T-helper 2 cell treated with Interferon-gamma antibody and Interleukin-4, amounts not matched to agents 100 ng/mL and 5 ng/mL, for 36 hours (primary cell): ENCODE measurements at regions not wholly inside any gene's neighbourhood (a gene's known extent, or its start where the extent isn't known, plus 50 kb on each side); places are given as distances from the start of the nearest gene placed in this dataset.

Source experiments
- intact Hi-C: fragments of 100-400 bp; cut with micrococcal nuclease; formaldehyde crosslinking; loops from one replicate; pipeline ENCODE4 v1.15.1; 2023

DNA sequence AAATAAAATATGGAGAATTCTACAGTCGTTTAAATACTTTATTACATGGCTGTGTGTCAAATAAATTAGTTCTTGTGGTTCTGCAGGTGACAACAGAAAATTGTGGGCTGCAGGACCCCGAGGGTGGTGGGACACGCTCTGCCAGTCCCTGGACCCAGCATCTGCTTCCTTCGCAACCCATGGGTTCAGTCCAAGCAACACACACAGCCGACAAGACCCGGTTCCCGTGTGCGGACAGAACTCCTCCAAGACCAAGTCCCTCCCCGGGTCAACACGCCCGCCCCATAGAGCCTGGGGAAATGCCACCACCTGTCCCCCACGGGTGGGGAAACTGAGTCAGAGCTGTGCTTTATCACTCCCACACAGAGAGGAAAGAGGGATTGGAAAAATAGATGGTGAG is 238.9 kb downstream of the BRD1 start:
- intact Hi-C loops, result no loop called here

DNA sequence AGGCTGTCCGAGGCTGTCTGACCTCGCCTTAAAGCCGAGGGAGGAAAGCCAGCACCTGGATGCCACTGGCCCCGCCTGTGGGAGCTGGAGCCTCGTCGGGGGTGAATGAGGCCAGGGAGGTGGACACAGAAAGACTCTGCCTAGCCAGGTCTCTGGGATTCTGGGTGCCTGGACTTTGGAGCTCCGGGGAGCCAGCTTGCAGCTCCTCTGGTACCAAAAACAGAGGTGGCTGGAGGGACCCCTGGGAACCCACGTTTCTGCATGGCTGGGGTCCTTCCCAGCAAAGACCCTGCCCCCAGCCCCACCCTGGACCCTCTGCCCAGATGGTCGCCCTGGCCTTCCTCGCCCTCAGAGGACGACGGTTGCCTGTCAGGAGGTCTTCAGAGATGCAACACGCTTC is 239.7 kb downstream of the BRD1 start:
- intact Hi-C loops, result no loop called here

DNA sequence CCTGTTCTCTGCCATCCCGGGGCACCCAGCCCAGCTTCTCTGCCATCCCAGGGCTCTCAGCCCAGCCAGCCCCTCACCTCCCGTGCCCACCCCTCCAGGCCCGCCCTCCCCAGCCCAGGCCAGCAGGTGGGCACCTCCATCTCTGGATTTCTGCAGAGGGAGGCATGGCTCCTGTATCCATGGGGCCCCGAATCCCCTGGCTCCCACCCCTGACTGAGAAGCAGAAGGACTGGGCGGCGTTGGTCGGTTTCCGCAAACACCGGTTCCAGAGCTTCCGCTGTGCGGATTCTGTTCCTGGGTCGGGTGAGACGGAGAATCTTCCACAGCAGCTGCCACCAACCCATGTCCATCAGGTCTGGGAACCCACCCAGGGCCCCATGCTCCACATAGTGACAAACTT is 240.3 kb downstream of the BRD1 start:
- intact Hi-C loops, result no loop called here

DNA sequence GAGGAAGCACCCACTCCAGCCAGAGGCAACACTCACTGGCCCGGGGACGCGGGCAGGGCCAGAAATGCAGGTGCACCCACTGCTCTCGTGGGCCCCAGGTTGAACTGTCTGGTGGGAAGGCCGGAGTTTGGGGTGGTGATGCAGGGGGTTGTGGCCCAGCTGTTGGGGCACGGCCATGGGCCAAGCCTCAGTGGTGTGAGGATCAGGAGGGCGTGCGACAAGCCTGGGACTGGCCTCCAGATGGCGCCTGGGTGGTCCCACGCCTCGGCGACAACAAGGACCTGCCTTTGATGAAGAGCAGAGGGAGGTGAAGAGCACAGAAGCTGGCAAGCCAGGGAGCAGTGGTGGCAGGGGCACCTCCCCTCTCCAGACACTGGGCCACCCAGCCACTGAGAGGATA is 240.8 kb downstream of the BRD1 start:
- intact Hi-C loops, result no loop called here

DNA sequence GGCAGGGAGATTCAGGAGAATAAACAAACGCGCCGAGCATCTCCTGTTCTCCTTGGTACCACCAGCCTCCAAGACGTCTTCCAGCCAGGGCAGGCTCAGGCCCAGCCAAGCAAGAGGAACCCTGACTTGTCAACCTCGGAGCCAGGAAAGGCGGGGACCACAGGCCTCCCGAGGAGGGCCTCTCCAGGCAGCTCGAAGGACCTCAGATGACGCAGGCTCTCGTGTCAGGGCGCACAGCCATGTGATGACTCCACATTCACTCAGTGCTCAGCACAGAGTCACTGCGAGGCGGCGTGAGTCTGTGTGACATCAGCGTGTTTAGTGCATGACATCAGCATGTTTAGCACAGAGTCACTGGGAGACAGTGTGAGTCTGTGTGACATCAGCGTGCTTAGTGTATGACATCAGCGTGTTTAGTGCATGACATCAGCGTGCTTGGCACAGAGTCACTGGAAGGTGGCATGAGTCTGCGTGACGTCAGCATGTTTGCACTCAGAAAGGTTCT is 241.4 kb downstream of the BRD1 start:
- intact Hi-C loops, result no loop called here

DNA sequence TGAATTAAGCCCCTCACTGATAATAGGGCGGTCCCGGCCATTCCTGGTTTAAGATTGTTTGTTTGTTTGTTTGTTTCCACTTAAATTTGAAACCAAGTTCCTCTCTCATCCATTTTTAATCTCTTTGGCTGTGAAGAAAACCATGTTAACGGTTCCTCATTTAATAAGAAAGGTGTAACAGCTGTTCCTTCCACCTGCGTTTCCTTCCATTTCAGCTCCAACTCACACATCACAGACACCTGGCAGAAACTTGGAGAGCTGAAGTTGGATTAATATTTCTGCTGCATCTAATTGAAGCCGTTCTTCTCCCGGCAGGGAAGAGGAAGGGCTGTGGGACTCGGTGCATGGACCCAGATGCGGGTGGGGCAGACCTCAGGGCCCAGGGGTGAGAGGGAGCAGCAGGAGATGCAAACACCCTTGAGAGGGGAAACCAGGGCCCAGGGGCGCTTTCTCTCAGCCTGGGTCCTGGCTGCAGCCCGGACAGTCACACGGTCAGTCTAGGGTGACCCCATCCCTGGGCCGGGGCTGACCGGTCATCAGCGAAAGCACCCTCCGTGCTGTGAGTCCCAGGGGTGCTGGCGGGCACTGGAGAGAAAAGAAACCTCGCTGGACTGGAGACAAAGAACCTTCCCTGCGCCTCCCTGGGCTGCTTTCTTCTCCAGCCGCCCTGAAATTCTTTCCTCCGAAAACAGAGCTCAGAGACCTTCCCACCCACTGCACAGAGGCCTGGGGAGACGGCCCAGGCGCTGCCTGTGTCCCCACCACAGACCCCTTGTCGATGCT is 242.0 kb downstream of the BRD1 start:
- intact Hi-C loops, result no loop called here

DNA sequence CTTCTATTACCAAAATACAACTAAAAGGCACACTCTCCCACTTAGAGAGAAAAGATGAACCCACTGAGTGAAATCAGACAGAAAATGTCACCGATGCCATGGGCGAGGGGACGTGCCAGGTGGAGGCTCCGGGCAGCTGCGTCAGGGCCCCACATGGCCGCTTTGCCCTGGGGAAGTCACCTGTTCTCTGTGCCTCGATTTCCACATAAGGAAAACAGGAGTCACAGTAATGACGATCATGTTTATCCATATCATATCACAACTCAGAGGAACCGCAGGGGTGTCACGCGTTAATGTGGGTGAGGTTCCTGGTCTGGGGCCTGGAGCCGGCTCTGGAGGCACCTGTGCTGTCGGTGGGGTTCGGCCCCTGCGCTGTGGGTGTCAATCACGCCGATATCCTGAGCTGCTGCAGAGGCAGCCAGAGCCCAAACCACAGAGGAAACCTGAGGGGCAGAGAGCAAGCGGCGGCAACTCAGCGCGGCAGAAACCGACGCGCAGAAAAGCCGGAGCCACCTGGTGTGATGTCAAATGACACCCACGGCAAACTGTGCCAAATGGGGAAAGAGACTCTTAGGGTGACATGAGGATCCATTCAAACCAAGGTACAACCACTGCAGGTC is 243.7 kb downstream of the BRD1 start:
- intact Hi-C loops, result no loop called here

DNA sequence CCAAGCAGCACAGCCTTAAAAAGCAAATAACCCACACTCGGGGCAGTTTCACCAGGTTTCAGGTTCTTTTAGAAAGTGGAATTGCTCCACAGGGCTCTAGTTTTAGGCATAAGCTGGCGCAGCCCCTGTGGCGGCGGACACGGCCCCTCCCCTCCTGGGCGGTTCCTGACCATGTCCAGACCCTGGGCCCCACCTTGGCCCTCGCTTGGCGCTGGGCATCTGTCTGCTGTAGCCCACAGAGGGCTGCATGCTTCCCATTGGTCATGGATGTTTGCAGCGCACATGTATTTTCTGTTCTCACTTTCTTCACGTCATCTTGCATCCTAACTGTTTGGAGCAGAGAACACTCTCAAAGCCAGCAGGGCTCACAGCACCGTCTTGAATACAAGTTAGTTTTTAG is 244.3 kb downstream of the BRD1 start:
- intact Hi-C loops, result no loop called here

DNA sequence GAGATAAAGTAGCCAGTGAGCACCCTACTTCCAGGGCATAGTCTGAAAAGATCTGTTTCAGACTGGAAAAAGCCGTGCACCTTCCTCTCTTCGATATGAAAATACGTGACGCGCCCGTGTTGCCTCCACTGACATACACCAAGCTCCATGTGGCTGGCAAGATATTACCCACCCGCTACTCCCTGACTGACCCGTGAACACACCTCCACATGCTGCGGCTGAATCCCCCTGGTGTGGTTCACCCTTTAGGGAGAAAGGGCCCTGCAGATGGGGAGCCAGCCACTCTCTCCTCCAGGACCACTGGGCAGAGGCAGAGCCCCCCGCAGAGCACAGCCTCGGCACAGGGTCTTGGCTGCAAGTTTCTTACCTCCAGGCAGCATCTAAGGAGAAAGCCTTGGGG is 245.0 kb downstream of the BRD1 start:
- intact Hi-C loops, result no loop called here

DNA sequence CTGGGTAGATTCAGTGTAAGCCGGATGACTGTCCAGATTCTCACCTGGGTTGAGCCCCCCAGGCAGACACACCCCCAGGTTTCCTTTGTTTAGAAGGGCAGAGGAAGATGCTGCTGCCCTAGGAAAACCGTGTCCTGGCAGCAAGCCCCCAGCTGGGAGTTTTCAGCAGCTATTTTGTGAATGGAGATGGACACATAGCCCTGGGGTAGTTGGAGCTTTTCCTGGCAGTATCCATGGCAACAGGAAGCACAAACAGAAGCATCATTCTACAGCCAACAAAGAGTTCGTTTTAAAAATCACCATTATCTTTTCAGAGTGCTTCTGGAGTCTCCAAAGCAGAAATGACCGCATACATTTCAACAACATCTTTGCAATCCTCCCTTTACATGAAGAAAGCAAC is 245.5 kb downstream of the BRD1 start:
- intact Hi-C loops, result no loop called here

DNA sequence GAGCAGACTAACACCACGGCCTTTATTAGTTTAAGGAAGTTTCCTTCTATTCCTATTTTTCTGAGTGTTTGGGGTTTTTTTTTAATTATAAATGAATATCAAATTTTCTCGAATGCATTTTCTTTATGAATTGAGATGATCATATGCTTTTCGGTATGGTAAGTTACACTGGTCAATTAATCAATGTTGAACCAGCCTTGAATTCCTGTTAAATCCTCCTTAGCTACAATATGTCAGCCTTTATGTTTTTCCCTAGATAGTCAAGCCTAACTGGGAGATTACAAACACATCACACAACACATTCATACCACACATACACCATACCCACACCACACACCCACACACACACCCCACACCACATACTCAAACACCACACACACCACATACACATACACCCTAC is 247.6 kb downstream of the BRD1 start:
- intact Hi-C loops, result no loop called here

DNA sequence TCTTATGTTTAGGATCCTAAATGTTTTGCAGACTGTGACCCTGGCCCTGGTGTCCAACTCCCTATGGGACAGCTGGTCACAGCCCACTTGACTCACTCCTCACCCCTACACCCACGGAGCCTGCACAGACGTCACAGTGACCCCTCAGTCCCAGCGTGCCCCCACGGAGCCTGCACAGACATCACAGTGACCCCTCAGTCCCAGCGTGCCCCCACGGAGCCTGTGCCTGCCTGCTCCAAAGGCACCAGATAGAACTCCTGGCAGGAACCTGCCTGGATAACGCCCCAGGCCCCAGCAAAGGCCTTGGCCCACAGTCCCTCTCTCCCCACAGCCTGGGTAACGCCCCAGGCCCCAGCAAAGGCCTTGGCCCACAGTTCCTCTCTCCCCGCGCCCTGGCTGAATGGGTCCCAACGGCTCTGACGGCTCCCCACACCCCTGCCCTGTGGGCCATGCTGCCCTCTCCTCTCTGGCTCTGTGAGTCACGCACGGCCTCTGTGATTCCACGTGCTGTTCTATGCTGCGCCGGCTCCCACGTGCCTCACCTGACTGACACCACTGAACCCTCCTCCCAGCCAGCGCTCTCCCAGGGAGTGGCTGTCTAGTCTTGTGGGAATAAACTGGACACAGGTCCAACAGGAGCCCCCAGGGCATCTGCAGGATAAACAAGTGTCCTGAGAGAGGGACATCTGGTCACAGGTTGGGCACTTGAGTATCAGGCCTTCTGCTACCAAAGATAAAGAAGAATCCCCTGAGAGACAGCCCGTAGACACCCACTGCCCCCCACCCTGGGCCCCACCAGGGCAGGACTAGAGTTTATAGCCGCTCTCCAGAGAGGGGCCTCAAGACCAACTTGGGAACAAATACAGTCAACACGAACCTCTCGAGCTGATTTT is 250.3 kb downstream of the BRD1 start:
- intact Hi-C loops, result no loop called here

DNA sequence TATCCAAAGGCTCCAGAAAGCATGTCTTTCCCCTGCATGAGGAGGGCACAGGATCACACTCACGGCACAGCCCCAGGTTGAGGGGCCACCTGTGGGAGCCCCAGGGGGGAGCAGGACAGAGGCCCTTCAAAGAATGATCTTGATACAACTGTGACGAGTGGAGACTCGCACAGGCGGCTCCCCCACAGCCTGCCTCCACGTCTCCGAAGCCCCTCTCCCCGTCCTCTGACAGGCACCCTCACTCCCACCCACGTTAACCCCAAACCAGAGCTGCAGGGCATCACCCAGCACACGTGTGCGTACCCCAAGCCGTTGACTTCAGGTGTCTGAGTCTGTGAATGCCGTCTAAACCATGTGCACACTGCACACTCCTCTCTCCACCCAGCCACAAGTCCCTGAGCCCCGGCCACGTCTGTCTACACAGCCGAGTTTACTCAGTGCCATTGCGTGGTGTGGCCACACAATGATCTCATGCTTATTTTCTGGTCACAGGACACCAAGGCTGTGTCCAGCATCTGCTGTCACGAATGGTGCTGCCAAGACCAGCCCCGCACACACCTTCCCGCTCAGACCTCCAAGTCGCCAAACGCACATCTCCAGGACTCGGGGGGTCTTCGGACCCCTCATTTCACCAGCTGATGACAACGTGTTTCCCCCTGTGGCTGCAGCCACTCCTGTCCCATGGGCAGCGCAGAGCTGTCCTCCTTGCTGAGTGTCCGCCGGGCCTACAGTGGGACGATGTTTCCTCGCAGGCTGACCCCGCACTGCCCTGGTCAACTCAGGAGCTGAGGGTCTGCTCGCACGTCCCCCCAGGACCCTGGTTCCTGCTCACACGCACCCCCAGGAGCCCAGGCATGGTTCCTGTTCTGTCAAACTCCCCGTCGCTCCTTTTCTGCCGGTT is 251.2 kb downstream of the BRD1 start:
- intact Hi-C loops, result no loop called here

DNA sequence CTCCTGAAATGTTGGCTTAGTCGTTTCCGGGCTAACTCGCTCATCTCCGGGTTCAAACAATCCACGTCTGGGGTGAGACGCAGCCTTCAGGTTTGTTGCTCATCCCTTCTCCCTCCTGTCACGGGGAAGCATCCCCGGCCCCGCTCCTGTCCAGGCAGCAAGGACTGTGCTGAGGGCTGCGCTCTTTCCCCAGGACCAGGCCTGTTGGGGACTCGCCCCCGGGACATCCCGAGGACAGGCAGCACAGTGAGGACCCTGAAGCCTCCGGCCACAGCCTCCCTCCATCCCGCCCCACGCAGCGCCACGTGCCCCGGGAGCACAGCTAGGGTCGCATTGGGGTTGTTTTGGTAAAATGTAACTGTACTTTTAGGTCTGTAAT is 252.0 kb downstream of the BRD1 start:
- intact Hi-C loops, result no loop called here

DNA sequence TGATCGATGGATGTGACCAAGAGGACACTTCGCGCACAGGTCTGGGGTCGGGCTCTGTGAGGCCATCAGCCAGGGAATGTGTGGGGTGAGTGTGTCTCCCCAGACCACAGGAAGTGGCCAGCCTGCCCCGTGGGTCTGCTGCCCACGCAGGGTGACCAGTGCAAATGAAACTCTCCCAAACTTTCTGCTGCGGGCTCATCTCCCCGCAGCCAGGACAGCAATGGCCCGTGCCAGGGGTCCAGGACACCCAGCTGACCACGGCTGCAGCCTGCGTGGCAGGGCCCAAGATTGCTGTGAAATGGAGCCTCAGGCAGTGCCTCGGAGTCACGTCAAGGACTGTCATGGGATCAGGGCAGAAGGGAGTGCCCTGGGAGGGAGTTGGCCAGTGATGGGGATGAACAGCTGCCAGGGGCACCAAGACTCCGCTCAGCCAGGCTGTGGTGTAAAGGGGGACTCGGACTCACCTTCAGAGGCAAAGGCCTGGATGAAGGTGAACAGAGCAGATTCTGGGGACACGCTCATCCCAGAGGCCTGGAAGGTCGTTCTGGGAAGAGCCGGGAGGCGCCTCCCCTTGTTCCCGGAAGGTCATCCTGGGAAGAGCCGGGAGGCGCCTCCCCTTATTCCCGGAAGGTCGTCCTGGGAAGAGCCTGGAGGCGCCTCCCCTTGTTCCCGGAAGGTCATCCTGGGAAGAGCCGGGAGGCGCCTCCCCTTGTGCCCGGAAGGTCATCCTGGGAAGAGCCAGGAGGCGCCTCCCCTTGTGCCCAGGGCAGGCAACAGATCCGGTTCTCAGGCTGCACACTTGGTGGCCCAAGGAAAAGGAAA is 252.6 kb downstream of the BRD1 start:
- intact Hi-C loops, result no loop called here

DNA sequence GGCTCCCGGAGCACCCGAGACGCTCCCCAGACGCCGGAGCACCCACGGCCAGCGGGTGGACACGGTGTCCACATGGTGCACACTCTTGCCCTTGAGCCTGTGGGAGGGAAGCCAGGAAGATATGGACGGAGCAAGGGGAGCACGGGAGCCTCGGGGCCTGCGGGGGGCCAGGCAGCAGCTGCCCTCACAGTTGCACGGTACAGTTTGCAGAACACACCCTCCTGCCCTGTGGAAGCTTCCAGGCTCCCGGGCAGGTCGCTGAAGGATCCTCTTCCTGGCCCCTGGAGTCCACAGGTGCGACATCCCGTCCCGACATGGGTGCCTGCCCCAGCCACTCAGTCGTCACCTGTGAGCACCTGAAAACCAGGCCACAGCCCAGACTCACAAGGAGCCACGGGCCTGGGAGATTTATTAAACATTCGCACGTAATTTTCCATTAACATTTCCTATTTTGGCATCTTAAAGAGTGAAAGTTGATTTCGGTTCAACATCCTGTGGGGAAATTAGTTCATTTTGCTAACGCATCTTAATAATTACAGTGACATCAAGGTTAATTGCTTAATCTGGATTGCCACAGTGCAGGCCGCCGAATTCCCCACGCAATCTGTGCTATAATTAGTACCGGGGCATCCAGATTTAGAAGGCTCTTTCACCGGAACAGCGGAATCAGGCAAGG is 253.3 kb downstream of the BRD1 start:
- intact Hi-C loops, result no loop called here

DNA sequence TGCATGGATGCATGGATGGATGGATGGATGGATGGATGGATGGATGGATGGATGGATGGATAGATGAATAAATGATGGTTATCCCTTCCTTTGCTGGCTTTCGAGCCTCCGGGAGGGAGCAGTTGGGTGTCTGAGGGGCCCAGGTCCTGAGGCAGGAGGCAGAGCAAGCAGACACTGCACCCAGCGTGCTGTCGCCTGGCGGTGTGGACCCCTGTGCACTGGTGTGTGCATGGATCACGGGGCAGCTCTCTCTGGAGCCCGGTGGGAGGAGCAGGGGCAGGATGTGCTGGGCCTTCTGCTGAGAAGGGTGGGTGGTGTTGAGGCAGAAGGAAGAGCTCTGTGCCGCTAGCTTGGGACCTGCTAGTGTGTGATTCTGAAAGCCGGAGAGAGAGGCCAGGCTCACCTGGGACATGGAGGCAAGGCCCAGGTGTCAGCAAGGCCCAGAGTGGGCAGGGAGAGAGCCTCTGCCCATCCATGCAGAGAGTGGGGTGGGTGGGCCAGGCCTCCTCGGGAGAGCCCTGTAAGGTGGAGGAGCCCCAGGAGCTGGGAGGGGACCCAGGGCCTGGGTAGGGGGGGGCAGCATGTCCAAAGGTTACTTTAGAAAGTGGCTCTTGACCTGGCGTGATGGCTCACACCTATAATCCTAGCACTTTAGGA is 254.4 kb downstream of the BRD1 start:
- intact Hi-C loops, result no loop called here

DNA sequence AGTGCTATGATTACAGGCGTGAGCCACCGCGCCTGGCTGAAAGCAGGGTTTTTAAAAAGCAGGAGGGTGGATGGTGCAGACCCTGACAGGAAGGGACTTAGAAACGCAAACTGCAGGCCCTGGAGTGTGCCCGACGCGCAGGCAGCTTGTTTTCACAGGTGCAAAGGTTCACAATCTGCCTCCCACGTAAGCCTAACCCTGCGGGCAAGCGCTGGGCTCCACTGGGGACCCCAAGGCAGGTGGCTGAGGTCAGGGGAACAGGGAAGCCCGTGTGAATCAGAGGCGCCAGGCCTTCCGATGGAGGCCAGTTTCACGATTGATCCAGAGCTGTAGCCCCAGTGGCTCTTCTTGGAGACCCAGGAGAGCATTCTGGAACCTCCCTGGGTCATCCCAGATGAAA is 256.3 kb downstream of the BRD1 start:
- intact Hi-C loops, result no loop called here
